ENCODE measurements at regions not wholly inside any gene's neighbourhood (a gene's known extent, or its start where the extent isn't known, plus 50 kb on each side); places are given as distances from the start of the nearest gene placed in this dataset.

GRCh38 chr12:111038941-111039340 lies 118.6 kb upstream of the MYL2 start (continued):
- no peak for TF ChIP-seq ETS1 (IDR thresholded peaks at IDR 0.05)
- TF ChIP-seq ZNF462 (CRISPR knock-in tag; IDR thresholded peaks at IDR 0.05), result no peak

- Histone ChIP-seq H2AFZ (no peak overlapping the region), H3K79me2 (replicated peaks; ENCODE audit: insufficient read depth) (peaks cover 47% of the 10 kb centered on the region), H4K20me1 (replicated peaks; ENCODE audit: insufficient read depth) (peaks cover 6% of the 10 kb centered on the region; the same call in 1 of the 2 replicates), H3K9me2 (ENCODE audit: insufficient read depth) (no peaks in the 10 kb centered on the region), H3K36me3 (ENCODE audit: insufficient read depth) (no peaks in the 10 kb centered on the region), H3K4me2 (no peak overlapping the region), H3K27ac (ENCODE audit: low read depth) (no peak overlapping the region), H3K4me1 (ENCODE audit: insufficient read depth) (peaks cover 16% of the 10 kb centered on the region; the same call in 1 of the 2 replicates), H3K27me3 (ENCODE audit: insufficient read depth) (peaks cover 35% of the 10 kb centered on the region), H3F3A (replicated peaks; ENCODE audit: low read depth) (0 out of 2 replicates have a peak, but pooled peaks cover 5% of the 10 kb centered on the region), H3K4me3 (no peak overlapping the region)
- Mint-ChIP-seq H3K27me3 (ENCODE audit: insufficient read depth, low read depth, poor library complexity) (peaks cover 22% of the 10 kb centered on the region), H3K27ac (no peak overlapping the region), H3K4me3 (no peak overlapping the region; the same call in 2 of the 3 replicates), H3K36me3 (ENCODE audit: low read depth) (peaks cover 5% of the 10 kb centered on the region; the same call in 1 of the 3 replicates), H3K9me3 (no peaks in the 10 kb centered on the region), H3K4me1 (peaks cover 28% of the 10 kb centered on the region)
- no peak for ATAC-seq
- DNase-seq (ENCODE audit: low spot score), result no peak
- TF ChIP-seq EZH2 (IDR thresholded peaks at IDR 0.05; ENCODE audit: low read depth, unreplicated experiment) (no peak), ZNF114 (CRISPR knock-in tag; IDR thresholded peaks at IDR 0.05) (no peak), JUNB (IDR thresholded peaks at IDR 0.05; ENCODE audit: unreplicated experiment) (no peak), CREB1 (CRISPR knock-in tag; IDR thresholded peaks at IDR 0.05; ENCODE audit: low read depth) (no peak), ZNF331 (CRISPR knock-in tag; IDR thresholded peaks at IDR 0.05; ENCODE audit: low read depth) (no peak), POLR2AphosphoS5 (IDR thresholded peaks at IDR 0.05; ENCODE audit: low read depth) (no peak), CTCF (conservative IDR thresholded peaks at IDR 0.05; ENCODE audit: low read depth in 2 of 2) (no peak), STAT1 (IDR thresholded peaks at IDR 0.05; ENCODE audit: unreplicated experiment) (no peak), NANOG (IDR thresholded peaks at IDR 0.05; ENCODE audit: borderline replicate concordance) (no peak), REST (IDR thresholded peaks at IDR 0.05; ENCODE audit: unreplicated experiment) (no peak)
Measured at GRCh38 chr12:111038077-111038476, 117.7 kb upstream of the MYL2 start.
